Esophagus muscularis mucosa (tissue), 4 donors: ENCODE measurements at regions not wholly inside any gene's neighbourhood (a gene's known extent, or its start where the extent isn't known, plus 50 kb on each side); places are given as distances from the start of the nearest gene placed in this dataset.
"Not testable (repeated sequence)": the region's sequence is repeated elsewhere in the genome, so short reads cannot be mapped to it uniquely, and the experiment has no call there.

Experiments
- DNase-seq: peaks from one replicate; pipeline ENCODE4 v3.0.0-alpha.2; 2017; ENCODE audit errors: extremely low spot score
- H3K27ac ChIP-seq, 4 donors: fragments of 200-600 bp; sonication (generic); replicated peaks in 1 of 4; 1 replicate in 3 of 4; 2 replicates in 1 of 4; pipeline ENCODE4 v1.5.1; 2016 to 2019; ENCODE audit warnings: mild to moderate bottlenecking in 1 of 4
- H3K27me3 ChIP-seq, 4 donors: fragments of 200-600 bp; sonication (generic); one replicate each; pipeline versions ENCODE4 v1.5.1 to v1.6.0; 2016 to 2019
- H3K36me3 ChIP-seq, 4 donors: fragments of 200-600 bp; sonication (generic); one replicate each; pipeline ENCODE4 v1.5.1; 2016 to 2019
- H3K4me1 ChIP-seq, 4 donors: fragments of 200-600 bp; sonication (generic); one replicate each; pipeline ENCODE4 v1.5.1; 2016 to 2019
- H3K4me3 ChIP-seq, 4 donors: fragments of 200-600 bp; sonication (generic); 1 replicate in 2 of 4; 2 replicates in 2 of 4; pipeline ENCODE4 v1.5.1; 2016 to 2019; ENCODE audit warnings: mild to moderate bottlenecking in 4 of 4, moderate library complexity in 1 of 4
- H3K9me3 ChIP-seq, 4 donors: fragments of 200-600 bp; sonication (generic); 1 replicate in 3 of 4; 2 replicates in 1 of 4; pipeline ENCODE4 v1.5.1; 2016 to 2019
- CTCF ChIP-seq, 3 experiments: fragments of 200-600 bp in 2 of 3; fragments of 450-650 bp in 1 of 3; sonication (generic) in 2 of 3; IDR thresholded peaks; one replicate each; pipeline ENCODE4 v1.5.1; 2017 to 2019; ENCODE audit warnings: antibody characterized with exemption in 3 of 3, mild to moderate bottlenecking in 2 of 3, moderate library complexity in 1 of 3
- EP300 ChIP-seq: sonication (generic); formaldehyde crosslinking; IDR thresholded peaks from one replicate; pipeline ENCODE4 v1.6.1; 2017; ENCODE audit warnings: antibody characterized with exemption
- POLR2A ChIP-seq: fragments of 450-650 bp; IDR thresholded peaks from one replicate; pipeline ENCODE4 v1.6.1; 2017; ENCODE audit warnings: antibody characterized with exemption, moderate library complexity, mild to moderate bottlenecking, low read depth
- POLR2AphosphoS5 ChIP-seq, 2 donors: sonication (generic); formaldehyde crosslinking; IDR thresholded peaks; one replicate each; pipeline ENCODE4 v1.6.1; 2017; ENCODE audit warnings: antibody characterized with exemption in 2 of 2
- WGBS: methylation state at CpG from one replicate; pipeline ENCODE4 v1.1.5; 2018; 5-methylcytosine and 5-hydroxymethylcytosine counted together
- intact Hi-C: fragments of 100-400 bp; cut with DNase I; formaldehyde crosslinking; loops from one replicate; pipeline ENCODE4 v1.15.1; 2023

DNA sequence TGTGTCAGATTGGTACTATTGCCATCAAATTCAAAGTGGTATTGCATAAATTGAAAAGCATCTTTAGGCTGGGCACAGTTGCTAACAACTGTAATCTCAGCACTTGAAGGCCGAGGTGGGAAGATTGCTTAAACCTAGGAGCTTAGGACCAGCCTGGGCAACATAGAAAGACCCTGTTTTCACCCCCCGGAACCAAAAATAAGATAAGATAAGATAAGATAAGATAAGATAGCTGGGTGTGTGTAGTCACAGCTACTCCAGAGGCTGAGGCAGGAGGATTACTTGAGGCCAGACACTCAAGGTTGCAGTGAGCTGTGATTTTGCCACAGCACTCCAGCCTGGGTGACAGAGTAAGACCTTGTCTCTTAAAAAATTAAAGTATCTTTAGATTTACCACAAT lies 297.9 kb upstream of the SEMA6A start:
- DNase-seq: no peak
- TF ChIP-seq EP300 (no peak), CTCF (IDR thresholded peaks at IDR 0.05) (no peak), POLR2AphosphoS5 (IDR thresholded peaks at IDR 0.05) (no peak), POLR2A (no peak)
- intact Hi-C loops: no loop called here
- no peaks in the 10 kb centered on the region for H3K9me3 ChIP-seq
- no peaks in the 10 kb centered on the region for H3K36me3 ChIP-seq
- H3K4me1 ChIP-seq: no peaks in the 10 kb centered on the region
- no peak overlapping the region for H3K4me3 ChIP-seq
- H3K27me3 ChIP-seq: no peaks in the 10 kb centered on the region
- WGBS: 95% methylated on average over 2 of the region's 2 CpGs
- H3K27ac ChIP-seq: no peak overlapping the region

- H3K36me3 ChIP-seq, intact Hi-C loops: not testable (repeated sequence)
- WGBS: 87% methylated on average over 6 of the region's 6 CpGs
These were observed 293.2 kb upstream of the SEMA6A start for GRCh38 chr5:116867825-116868224.

GRCh38 chr5:116865651-116866050 lies 291.0 kb upstream of the SEMA6A start:
- TF ChIP-seq CTCF (IDR thresholded peaks at IDR 0.05) (no peak), EP300 (no peak), POLR2AphosphoS5 (IDR thresholded peaks at IDR 0.05) (no peak), POLR2A (no peak)
- Histone ChIP-seq H3K36me3 (no peaks in the 10 kb centered on the region), H3K4me1 (peaks cover 0 to 6% (median 0%) of the 10 kb centered on the region in 4 donors), H3K4me3 (no peak overlapping the region), H3K27ac (no peak overlapping the region), H3K27me3 (no peaks in the 10 kb centered on the region), H3K9me3 (no peaks in the 10 kb centered on the region)
- DNase-seq: no peak
- WGBS: 71% methylated on average over 2 of the region's 2 CpGs
- intact Hi-C loops: no loop called here

More at GRCh38 chr5:116867825-116868224, 293.2 kb upstream of the SEMA6A start:
- not testable (repeated sequence) for DNase-seq, H3K4me3 ChIP-seq, H3K9me3 ChIP-seq, H3K27ac ChIP-seq, H3K27me3 ChIP-seq, H3K4me1 ChIP-seq

- DNase-seq: no peak
- intact Hi-C loops: no loop called here
- TF ChIP-seq POLR2AphosphoS5 (IDR thresholded peaks at IDR 0.05): no peak
- no peak for TF ChIP-seq CTCF (IDR thresholded peaks at IDR 0.05)
- no peak for TF ChIP-seq EP300
- no peak for TF ChIP-seq POLR2A
- H3K4me1 ChIP-seq: peaks cover 0 to 6% (median 0%) of the 10 kb centered on the region in 4 donors
- no peaks in the 10 kb centered on the region for H3K27me3 ChIP-seq
- no peak overlapping the region for H3K27ac ChIP-seq
- no peaks in the 10 kb centered on the region for H3K36me3 ChIP-seq
- H3K9me3 ChIP-seq: no peaks in the 10 kb centered on the region
- H3K4me3 ChIP-seq: no peak overlapping the region
These were observed 290.2 kb upstream of the SEMA6A start for GRCh38 chr5:116864838-116865190.

- Histone ChIP-seq H3K27me3 (no peaks in the 10 kb centered on the region), H3K9me3 (no peaks in the 10 kb centered on the region), H3K4me3 (no peak overlapping the region), H3K36me3 (no peaks in the 10 kb centered on the region), H3K27ac (no peak overlapping the region), H3K4me1 (peaks cover 0 to 6% (median 0%) of the 10 kb centered on the region in 4 donors)
- TF ChIP-seq POLR2A: no peak
- TF ChIP-seq EP300: no peak
- TF ChIP-seq POLR2AphosphoS5 (IDR thresholded peaks at IDR 0.05): no peak
- no peak for TF ChIP-seq CTCF (IDR thresholded peaks at IDR 0.05)
- WGBS: 59% methylated on average over 9 of the region's 9 CpGs
- intact Hi-C loops: no loop called here
- no peak for DNase-seq
These were observed 289.7 kb upstream of the SEMA6A start for GRCh38 chr5:116864157-116864837.
